Right lobe of liver (tissue), 6 donors: ENCODE measurements at regions not wholly inside any gene's neighbourhood (a gene's known extent, or its start where the extent isn't known, plus 50 kb on each side); places are given as distances from the start of the nearest gene placed in this dataset.

Source experiments
- ATAC-seq, 4 donors: fragments of 200-7000 bp; cut with Tn5 transposase; one replicate each; pipeline ENCODE4 v1.9.1; 2020; ENCODE audit warnings: mild to moderate bottlenecking in 4 of 4, moderate library complexity in 4 of 4
- DNase-seq, 3 donors: peaks; one replicate each; pipeline ENCODE4 v3.0.0-alpha.2; 2020
- H3K27ac ChIP-seq, 3 donors: fragments of 200-600 bp; one replicate each; pipeline ENCODE4 v1.8.0; 2022
- H3K27me3 ChIP-seq, 2 donors: fragments of 200-600 bp; one replicate each; pipeline ENCODE4 v1.8.0; 2022
- H3K36me3 ChIP-seq, 4 donors: fragments of 200-600 bp; sonication (generic) in 1 of 4; one replicate each; pipeline versions ENCODE4 v1.5.1 to v1.8.0; 2017 to 2022; ENCODE audit warnings: control low read depth in 1 of 4
- H3K4me1 ChIP-seq, 4 donors: fragments of 200-600 bp; sonication (generic) in 1 of 4; one replicate each; pipeline versions ENCODE4 v1.5.1 to v1.8.0; 2017 to 2022; ENCODE audit warnings: control low read depth in 1 of 4
- H3K4me3 ChIP-seq, 3 donors: fragments of 200-600 bp; one replicate each; pipeline ENCODE4 v1.8.0; 2022
- H3K9me3 ChIP-seq, 4 donors: fragments of 200-600 bp; sonication (generic) in 1 of 4; one replicate each; pipeline versions ENCODE4 v1.5.1 to v1.8.0; 2017 to 2022; ENCODE audit warnings: control low read depth in 1 of 4
- CTCF ChIP-seq, 4 donors: fragments of 200-600 bp in 3 of 4; fragments of 450-650 bp in 1 of 4; IDR thresholded peaks; one replicate each; pipeline versions ENCODE4 v1.5.1 to v1.8.0; 2016 to 2022; ENCODE audit warnings: antibody characterized with exemption in 4 of 4, mild to moderate bottlenecking in 2 of 4
- POLR2A ChIP-seq: fragments of 450-650 bp; IDR thresholded peaks from one replicate; pipeline ENCODE4 v1.6.1; 2017; ENCODE audit warnings: antibody characterized with exemption, mild to moderate bottlenecking
- WGBS: methylation state at CpG from one replicate; pipeline ENCODE4 v1.1.6; 2018; ENCODE audit warnings: low coverage, low lambda C conversion rate; ENCODE audit not compliant: insufficient coverage; ENCODE audit errors: missing lambda C conversion rate; 5-methylcytosine and 5-hydroxymethylcytosine counted together
- intact Hi-C, 2 donors: fragments of 100-400 bp; cut with DNase I; formaldehyde crosslinking; loops; one replicate each; pipeline versions ENCODE4 v1.11.2 to v1.14.1; 2022
- donor health status: DM: no; HTN: yes; CAD: no.
- donor health status: DM: no; HTN: no; CAD: no.
- donor health status: DM: no; HTN: no; CAD: no.
- donor health status: DM: no; HTN: yes; CAD: no.
- donor health status: DM: no; HTN: yes; CAD: no.

DNA sequence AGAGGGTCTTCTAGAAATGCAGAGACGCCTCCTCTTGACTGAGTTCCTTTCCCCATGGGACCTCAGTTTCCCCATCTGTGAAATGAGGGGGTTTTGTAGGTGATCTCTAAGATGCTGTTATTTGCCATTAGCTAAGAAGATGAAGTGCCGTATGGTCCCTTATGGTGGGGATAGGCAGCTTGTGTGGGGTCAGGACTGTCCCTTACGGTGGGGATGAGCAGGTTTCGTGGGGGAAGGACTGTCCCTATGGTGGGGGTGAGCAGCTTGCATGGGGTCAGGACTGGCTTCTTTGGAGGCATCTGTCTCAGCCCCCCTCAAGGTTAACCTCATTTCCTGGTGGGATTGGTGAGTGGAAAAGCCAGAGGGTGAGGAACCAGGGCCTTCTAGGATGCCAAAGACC lies 148.3 kb upstream of the GPR26 start:
- no peaks in the 10 kb centered on the region for H3K27me3 ChIP-seq
- TF ChIP-seq CTCF (IDR thresholded peaks at IDR 0.05): no peak
- no peak for TF ChIP-seq POLR2A
- DNase-seq (no peak), ATAC-seq (no peak)
- H3K4me3 ChIP-seq: no peak overlapping the region
- WGBS: 69% methylated on average over 2 of the region's 4 CpGs
- no peaks in the 10 kb centered on the region for H3K36me3 ChIP-seq
- H3K9me3 ChIP-seq: no peaks in the 10 kb centered on the region
- H3K27ac ChIP-seq: no peak overlapping the region
- intact Hi-C loops: no loop called here
- H3K4me1 ChIP-seq: no peaks in the 10 kb centered on the region

DNA sequence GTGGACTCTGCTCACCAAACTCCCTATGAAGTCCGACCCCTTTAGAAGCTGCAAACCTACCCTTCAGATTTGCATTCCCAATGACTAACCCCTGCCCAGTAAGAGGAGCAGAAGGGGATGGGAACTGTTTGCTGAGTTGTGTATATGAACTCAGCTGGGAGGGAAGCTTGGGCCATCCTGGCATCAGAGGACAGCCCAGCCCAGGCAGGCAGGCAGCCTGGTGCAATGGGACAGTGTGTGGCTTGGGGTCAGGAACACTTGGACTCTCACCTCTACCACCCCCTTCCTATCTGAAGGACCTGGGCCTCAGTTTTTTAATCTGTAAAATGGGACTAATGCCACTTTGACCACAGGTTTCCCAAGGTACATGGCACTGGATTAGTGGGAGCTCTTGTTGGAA lies 147.4 kb upstream of the GPR26 start:
- Histone ChIP-seq H3K4me1 (no peaks in the 10 kb centered on the region), H3K4me3 (no peak overlapping the region), H3K36me3 (no peaks in the 10 kb centered on the region), H3K27me3 (no peaks in the 10 kb centered on the region), H3K27ac (no peak overlapping the region), H3K9me3 (no peaks in the 10 kb centered on the region)
- 13% methylated on average over 1 of the region's 1 CpG for WGBS
- no peak for ATAC-seq
- no peak for DNase-seq
- TF ChIP-seq POLR2A: no peak
- TF ChIP-seq CTCF (IDR thresholded peaks at IDR 0.05): no peak
- intact Hi-C loops: no loop called here

- no peaks in the 10 kb centered on the region for H3K4me1 ChIP-seq
- no peak for TF ChIP-seq POLR2A
- no peak for TF ChIP-seq CTCF (IDR thresholded peaks at IDR 0.05)
- ATAC-seq (no peak), DNase-seq (no peak)
- H3K36me3 ChIP-seq: no peaks in the 10 kb centered on the region
- intact Hi-C loops: no loop called here
- 81% methylated on average over 4 of the region's 6 CpGs for WGBS
- H3K27me3 ChIP-seq: no peaks in the 10 kb centered on the region
- H3K9me3 ChIP-seq: no peaks in the 10 kb centered on the region
- no peak overlapping the region for H3K4me3 ChIP-seq
- H3K27ac ChIP-seq: no peak overlapping the region
Measured at GRCh38 chr10:123519861-123520260, 146.3 kb upstream of the GPR26 start.

- intact Hi-C loops: no loop called here
- Histone ChIP-seq H3K27me3 (no peaks in the 10 kb centered on the region), H3K36me3 (no peaks in the 10 kb centered on the region), H3K4me3 (no peak overlapping the region), H3K27ac (no peak overlapping the region), H3K9me3 (no peaks in the 10 kb centered on the region), H3K4me1 (no peaks in the 10 kb centered on the region)
- DNase-seq (no peak), ATAC-seq (no peak)
- no CpG with 5 or more reads among the region's 3 CpGs for WGBS
- TF ChIP-seq CTCF (IDR thresholded peaks at IDR 0.05) (no peak), POLR2A (no peak)
Measured at GRCh38 chr10:123521076-123521475, 145.1 kb upstream of the GPR26 start.

DNA sequence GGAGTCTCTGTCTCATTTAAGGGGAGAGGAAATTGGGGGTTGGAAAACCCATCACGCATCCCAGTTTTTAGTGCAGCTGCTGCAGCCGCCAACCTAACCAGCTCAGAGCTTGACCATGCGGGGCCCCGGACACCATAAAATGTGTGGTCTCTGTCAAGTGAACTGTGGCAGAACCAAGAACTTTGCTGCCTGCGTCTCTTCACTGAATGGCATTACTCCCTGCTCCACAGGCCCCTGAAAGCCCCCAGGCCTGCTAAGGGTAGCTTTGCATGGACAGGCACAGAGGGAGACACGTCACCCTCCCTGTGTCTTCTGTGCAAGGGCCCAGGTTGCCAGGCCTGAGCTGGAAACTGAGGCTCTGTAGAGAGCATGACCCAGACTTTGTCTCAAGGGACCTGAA lies 144.6 kb upstream of the GPR26 start:
- ATAC-seq: no peak

More for the DNA sequence above, 144.6 kb upstream of the GPR26 start:
- no peaks in the 10 kb centered on the region for H3K9me3 ChIP-seq
- H3K36me3 ChIP-seq: no peaks in the 10 kb centered on the region
- no peaks in the 10 kb centered on the region for H3K4me1 ChIP-seq
- H3K4me3 ChIP-seq: no peak overlapping the region
- no peak for DNase-seq
- no peak overlapping the region for H3K27ac ChIP-seq
- TF ChIP-seq POLR2A (no peak), CTCF (IDR thresholded peaks at IDR 0.05) (no peak)
- intact Hi-C loops: no loop called here
- H3K27me3 ChIP-seq: no peaks in the 10 kb centered on the region
- WGBS: 50% methylated on average over 1 of the region's 6 CpGs
